ENCODE measurements at regions not wholly inside any gene's neighbourhood (a gene's known extent, or its start where the extent isn't known, plus 50 kb on each side); places are given as distances from the start of the nearest gene placed in this dataset.

DNA sequence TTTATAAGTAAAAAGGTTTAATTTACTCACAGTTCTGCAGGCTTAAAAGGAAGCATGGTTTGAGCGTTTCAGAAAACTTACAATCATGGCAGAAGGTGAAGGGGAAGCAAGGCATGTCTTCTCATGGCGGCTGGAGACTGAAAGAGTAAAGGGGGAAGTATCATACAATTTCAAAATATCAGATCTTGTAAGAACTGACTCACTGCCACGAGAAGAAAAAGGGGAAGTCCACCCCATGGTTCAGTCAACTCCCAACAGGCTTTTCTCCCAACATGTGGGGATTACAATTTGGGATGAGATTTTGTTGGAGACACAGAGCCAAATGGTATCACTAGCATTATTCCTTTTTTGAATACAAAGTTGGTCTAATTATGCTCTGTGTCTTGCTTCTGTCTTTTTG lies 627.9 kb upstream of the ST8SIA4 start:
- TF ChIP-seq CTCF (IDR thresholded peaks at IDR 0.05; ENCODE audit: insufficient read depth, low read length, poor library complexity, severe bottlenecking) (no peak), EZH2phosphoT487 (conservative IDR thresholded peaks at IDR 0.05; ENCODE audit: low read length) (no peak)

Measured in SU-DHL-6 (cell line).